Cardiac muscle cell (in vitro differentiated cells and primary cell): ENCODE measurements at regions not wholly inside any gene's neighbourhood (a gene's known extent, or its start where the extent isn't known, plus 50 kb on each side); places are given as distances from the start of the nearest gene placed in this dataset.
A peak's percentile ranks its signal among the peaks of the same experiment; 100 is the strongest.

Source experiments
- DNase-seq, 2 donors: peaks; one replicate each; pipeline versions ENCODE4 v3.0.0 to v3.0.0-alpha.2; 2010 to 2017; ENCODE audit warnings: low read depth in 1 of 2, low spot score in 1 of 2
- H3K27ac ChIP-seq: fragments of 200-600 bp; sonication (generic); 2 replicates; pipeline ENCODE4 v1.5.1; 2016
- H3K27me3 ChIP-seq: fragments of 200-600 bp; sonication (generic); 2 replicates; pipeline ENCODE4 v1.6.0; 2016; ENCODE audit warnings: control low read depth
- H3K36me3 ChIP-seq: fragments of 200-600 bp; sonication (generic); 2 replicates; pipeline ENCODE4 v1.5.1; 2016; ENCODE audit warnings: control low read depth
- H3K4me1 ChIP-seq: fragments of 200-600 bp; sonication (generic); 2 replicates; pipeline ENCODE4 v1.8.1; 2017; ENCODE audit warnings: low read depth, mild to moderate bottlenecking, mixed run types
- H3K4me3 ChIP-seq: fragments of 200-600 bp; sonication (generic); 2 replicates; pipeline ENCODE4 v1.5.1; 2016; ENCODE audit warnings: mild to moderate bottlenecking
- H3K9me3 ChIP-seq: fragments of 200-600 bp; sonication (generic); 2 replicates; pipeline ENCODE4 v1.5.1; 2017; ENCODE audit warnings: low read depth, mild to moderate bottlenecking, control low read depth
- CTCF ChIP-seq: IDR thresholded peaks from 2 replicates; pipeline ENCODE4 v1.5.1; 2012; ENCODE audit warnings: low read depth, mild to moderate bottlenecking, low read length

GRCh38 chr6:54481091-54481490 lies 172.8 kb downstream of the TINAG start:
- DNase-seq: peak in 1 of 2 donors; percentile 4
- TF ChIP-seq CTCF: no peak
- H3K4me3 ChIP-seq: no peak overlapping the region
- H3K27me3 ChIP-seq: no peaks in the 10 kb centered on the region
- no peaks in the 10 kb centered on the region for H3K4me1 ChIP-seq
- H3K27ac ChIP-seq: no peak overlapping the region
- H3K36me3 ChIP-seq: no peaks in the 10 kb centered on the region
- H3K9me3 ChIP-seq: no peaks in the 10 kb centered on the region

GRCh38 chr6:54491431-54491830 lies 183.2 kb downstream of the TINAG start:
- no peak overlapping the region for H3K27ac ChIP-seq
- no peak overlapping the region for H3K4me3 ChIP-seq
- H3K4me1 ChIP-seq: no peaks in the 10 kb centered on the region
- no peaks in the 10 kb centered on the region for H3K27me3 ChIP-seq
- TF ChIP-seq CTCF: no peak
- H3K36me3 ChIP-seq: no peaks in the 10 kb centered on the region
- H3K9me3 ChIP-seq: no peaks in the 10 kb centered on the region
- no peak for DNase-seq

- H3K4me3 ChIP-seq: no peak overlapping the region
- peak in 1 of 2 donors; percentile 54 for DNase-seq
- TF ChIP-seq CTCF: no peak
- H3K9me3 ChIP-seq: no peaks in the 10 kb centered on the region
- H3K36me3 ChIP-seq: no peaks in the 10 kb centered on the region
- no peaks in the 10 kb centered on the region for H3K27me3 ChIP-seq
- H3K4me1 ChIP-seq: no peaks in the 10 kb centered on the region
- no peak overlapping the region for H3K27ac ChIP-seq
Measured at GRCh38 chr6:54493138-54493537, 184.9 kb downstream of the TINAG start.

- H3K27ac ChIP-seq: no peak overlapping the region
- H3K9me3 ChIP-seq: no peaks in the 10 kb centered on the region
- DNase-seq: no peak
- no peaks in the 10 kb centered on the region for H3K4me1 ChIP-seq
- H3K27me3 ChIP-seq: no peaks in the 10 kb centered on the region
- H3K4me3 ChIP-seq: no peak overlapping the region
- no peaks in the 10 kb centered on the region for H3K36me3 ChIP-seq
- TF ChIP-seq CTCF: no peak
Measured at GRCh38 chr6:54503144-54503543, 194.9 kb downstream of the TINAG start.

- Histone ChIP-seq H3K27ac (no peak overlapping the region), H3K4me3 (no peak overlapping the region), H3K9me3 (no peaks in the 10 kb centered on the region), H3K36me3 (no peaks in the 10 kb centered on the region), H3K4me1 (no peaks in the 10 kb centered on the region), H3K27me3 (no peaks in the 10 kb centered on the region)
- TF ChIP-seq CTCF: no peak
- DNase-seq: peak in 1 of 2 donors; percentile 1
Measured at GRCh38 chr6:54515013-54515412, 206.8 kb downstream of the TINAG start.

GRCh38 chr6:54515713-54516112 lies 207.5 kb downstream of the TINAG start:
- H3K9me3 ChIP-seq: no peaks in the 10 kb centered on the region
- no peaks in the 10 kb centered on the region for H3K27me3 ChIP-seq
- H3K4me3 ChIP-seq: no peak overlapping the region
- no peak for TF ChIP-seq CTCF
- no peaks in the 10 kb centered on the region for H3K4me1 ChIP-seq
- no peaks in the 10 kb centered on the region for H3K36me3 ChIP-seq
- no peak overlapping the region for H3K27ac ChIP-seq
- DNase-seq: no peak
